NCI-H345 (cell line): ENCODE measurements at regions not wholly inside any gene's neighbourhood (a gene's known extent, or its start where the extent isn't known, plus 50 kb on each side); places are given as distances from the start of the nearest gene placed in this dataset.
"Not testable (repeated sequence)": the region's sequence is repeated elsewhere in the genome, so short reads cannot be mapped to it uniquely, and the experiment has no call there.

Experiments used
- DNase-seq: peaks from one replicate; lab custom pipeline; 2025; lab: John Stamatoyannopoulos, UW

- DNase-seq = no peak
Observed at GRCh38 chr10:36050763-36051499, 408.8 kb upstream of the FZD8 start.

- DNase-seq = no peak
Observed at GRCh38 chr10:36048780-36049179, 406.7 kb upstream of the FZD8 start.

- DNase-seq = no peak
Observed at GRCh38 chr10:36048236-36048635, 406.1 kb upstream of the FZD8 start.

GRCh38 chr10:36042135-36042534 is 400.0 kb upstream of the FZD8 start:
- DNase-seq = no peak

GRCh38 chr10:36038316-36038955 is 396.3 kb upstream of the FZD8 start:
- peak; percentile 34 for DNase-seq

GRCh38 chr10:36036137-36036536 is 394.0 kb upstream of the FZD8 start:
- no peak for DNase-seq

GRCh38 chr10:36033808-36034207 is 391.7 kb upstream of the FZD8 start:
- DNase-seq = no peak

GRCh38 chr10:36030516-36030915 is 388.4 kb upstream of the FZD8 start:
- DNase-seq = no peak

GRCh38 chr10:36026656-36027390 is 384.7 kb upstream of the FZD8 start:
- no peak for DNase-seq

GRCh38 chr10:36026081-36026480 is 384.0 kb upstream of the FZD8 start:
- DNase-seq = no peak

GRCh38 chr10:36023939-36024338 is 381.8 kb upstream of the FZD8 start:
- peak; percentile 2 for DNase-seq

- no peak for DNase-seq
Observed at GRCh38 chr10:36021096-36021495, 379.0 kb upstream of the FZD8 start.

- no peak for DNase-seq
Observed at GRCh38 chr10:36019749-36020148, 377.7 kb upstream of the FZD8 start.

GRCh38 chr10:36018996-36019395 is 376.9 kb upstream of the FZD8 start:
- DNase-seq = no peak

GRCh38 chr10:36017137-36017536 is 375.0 kb upstream of the FZD8 start:
- no peak for DNase-seq

- DNase-seq = no peak
Observed at GRCh38 chr10:36007369-36007768, 365.3 kb upstream of the FZD8 start.

- DNase-seq = no peak
Observed at GRCh38 chr10:36003688-36004087, 361.6 kb upstream of the FZD8 start.

- DNase-seq = no peak
Observed at GRCh38 chr10:36003031-36003600, 361.0 kb upstream of the FZD8 start.

- DNase-seq = no peak
Observed at GRCh38 chr10:36002445-36002844, 360.3 kb upstream of the FZD8 start.

- DNase-seq = not testable (repeated sequence)
Observed at GRCh38 chr10:36000754-36001153, 358.7 kb upstream of the FZD8 start.

GRCh38 chr10:35998026-35998425 is 355.9 kb upstream of the FZD8 start:
- no peak for DNase-seq

GRCh38 chr10:35995485-35995884 is 353.4 kb upstream of the FZD8 start:
- DNase-seq = no peak
